ENCODE measurements at regions not wholly inside any gene's neighbourhood (a gene's known extent, or its start where the extent isn't known, plus 50 kb on each side); places are given as distances from the start of the nearest gene placed in this dataset.
"Not testable (repeated sequence)": the region's sequence is repeated elsewhere in the genome, so short reads cannot be mapped to it uniquely, and the experiment has no call there.

GRCh38 chr7:36064676-36065075 is 88.4 kb upstream of the EEPD1 start:
- no peak for TF ChIP-seq CTCF (IDR thresholded peaks at IDR 0.05; ENCODE audit: insufficient read depth, low read length, severe bottlenecking)
- FAIRE-seq = peak; percentile 23
- Histone ChIP-seq H3K36me3 (ENCODE audit: control insufficient read depth, insufficient read depth, low read length) (no peaks in the 10 kb centered on the region), H3K4me3 (ENCODE audit: low read depth, low read length) (no peak overlapping the region), H3K27me3 (ENCODE audit: control insufficient read depth, insufficient read depth, low read length) (peaks cover 2% of the 10 kb centered on the region)
- DNase-seq (ENCODE audit: low read depth) = no peak

GRCh38 chr7:36065563-36066342 is 87.3 kb upstream of the EEPD1 start:
- not testable (repeated sequence) for H3K36me3 ChIP-seq (ENCODE audit: control insufficient read depth, insufficient read depth, low read length); H3K27me3 ChIP-seq (ENCODE audit: control insufficient read depth, insufficient read depth, low read length); H3K4me3 ChIP-seq (ENCODE audit: low read depth, low read length); FAIRE-seq; DNase-seq (ENCODE audit: low read depth)

GRCh38 chr7:36066343-36066664 is 86.8 kb upstream of the EEPD1 start:
- peaks cover 2% of the 10 kb centered on the region for H3K27me3 ChIP-seq (ENCODE audit: control insufficient read depth, insufficient read depth, low read length)
- no peak overlapping the region for H3K4me3 ChIP-seq (ENCODE audit: low read depth, low read length)
- H3K36me3 ChIP-seq (ENCODE audit: control insufficient read depth, insufficient read depth, low read length) = no peaks in the 10 kb centered on the region
- no peak for TF ChIP-seq CTCF (IDR thresholded peaks at IDR 0.05; ENCODE audit: insufficient read depth, low read length, severe bottlenecking)
- DNase-seq (ENCODE audit: low read depth) (no peak), FAIRE-seq (no peak)

DNA sequence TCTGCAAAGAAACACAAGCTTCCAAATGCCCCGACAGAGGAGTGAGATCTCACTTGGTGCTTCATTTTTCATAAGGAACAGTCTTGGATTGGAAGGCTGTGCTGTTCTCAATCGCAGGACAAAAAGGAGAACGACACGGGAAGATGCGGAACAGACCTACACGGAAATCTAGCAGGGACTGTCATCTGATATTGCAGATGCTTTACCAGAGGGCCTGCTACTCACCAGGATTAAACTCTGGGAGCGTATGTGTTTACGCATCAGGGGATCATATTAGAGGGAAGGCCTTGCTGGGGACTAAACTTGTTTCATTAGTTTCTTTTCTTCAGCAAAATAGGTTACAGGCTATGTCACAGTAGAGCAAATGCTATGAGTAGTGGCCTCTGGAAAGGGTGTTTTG is 82.8 kb upstream of the EEPD1 start:
- H3K4me3 ChIP-seq (ENCODE audit: low read depth, low read length) = no peak overlapping the region
- H3K36me3 ChIP-seq (ENCODE audit: control insufficient read depth, insufficient read depth, low read length) = no peaks in the 10 kb centered on the region
- TF ChIP-seq CTCF (IDR thresholded peaks at IDR 0.05; ENCODE audit: insufficient read depth, low read length, severe bottlenecking) = no peak
- DNase-seq (ENCODE audit: low read depth) (no peak), FAIRE-seq (no peak)
- peaks cover 4% of the 10 kb centered on the region for H3K27me3 ChIP-seq (ENCODE audit: control insufficient read depth, insufficient read depth, low read length)

DNA sequence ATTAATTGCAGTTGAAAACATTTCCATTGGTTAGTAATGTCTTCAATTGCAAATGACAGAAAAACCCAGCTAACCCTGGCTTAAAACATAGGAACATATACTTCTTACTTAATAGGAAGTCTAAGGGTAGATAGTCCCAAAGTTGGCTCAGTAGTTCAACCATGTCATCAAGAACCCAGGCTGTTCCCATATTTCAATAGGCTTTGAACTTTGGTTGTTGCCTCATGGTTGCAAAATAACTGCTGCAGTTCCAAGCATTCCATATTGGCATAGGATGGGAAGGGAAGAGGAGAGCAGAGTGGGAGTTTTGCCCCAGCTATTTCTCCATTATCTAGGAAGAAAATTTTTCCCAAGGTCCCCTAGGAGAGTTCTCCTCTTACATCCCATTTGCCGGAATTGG is 81.4 kb upstream of the EEPD1 start:
- peaks cover 4% of the 10 kb centered on the region for H3K27me3 ChIP-seq (ENCODE audit: control insufficient read depth, insufficient read depth, low read length)
- no peaks in the 10 kb centered on the region for H3K36me3 ChIP-seq (ENCODE audit: control insufficient read depth, insufficient read depth, low read length)
- H3K4me3 ChIP-seq (ENCODE audit: low read depth, low read length) = no peak overlapping the region
- FAIRE-seq (no peak), DNase-seq (ENCODE audit: low read depth) (no peak)
- TF ChIP-seq CTCF (IDR thresholded peaks at IDR 0.05; ENCODE audit: insufficient read depth, low read length, severe bottlenecking) = no peak

DNA sequence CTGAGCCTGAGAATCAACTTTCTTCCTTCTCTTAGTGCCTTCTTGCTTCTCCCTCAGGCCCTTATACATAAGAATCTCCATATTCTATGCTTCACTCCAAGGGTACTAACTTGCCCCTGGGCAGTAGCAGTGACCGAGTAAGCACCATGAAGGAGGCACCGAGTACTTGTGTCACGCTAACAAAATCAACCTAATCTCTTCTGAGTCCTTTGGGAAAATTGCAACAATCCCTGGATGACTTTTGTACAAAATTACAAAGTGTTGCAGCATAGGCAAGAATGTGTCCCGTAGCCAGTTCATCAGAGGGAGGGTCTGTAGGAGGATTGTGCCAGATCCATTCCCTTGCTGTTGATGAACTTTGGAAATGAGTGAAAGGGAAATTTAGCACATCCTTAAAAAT is 80.4 kb upstream of the EEPD1 start:
- FAIRE-seq (no peak), DNase-seq (ENCODE audit: low read depth) (no peak)

More for the DNA sequence above, 80.4 kb upstream of the EEPD1 start:
- Histone ChIP-seq H3K27me3 (ENCODE audit: control insufficient read depth, insufficient read depth, low read length) (peaks cover 4% of the 10 kb centered on the region), H3K4me3 (ENCODE audit: low read depth, low read length) (no peak overlapping the region), H3K36me3 (ENCODE audit: control insufficient read depth, insufficient read depth, low read length) (no peaks in the 10 kb centered on the region)
- TF ChIP-seq CTCF (IDR thresholded peaks at IDR 0.05; ENCODE audit: insufficient read depth, low read length, severe bottlenecking) = no peak

All from bronchial epithelial cell (primary cell).